D341Med (cell line): ENCODE measurements at regions not wholly inside any gene's neighbourhood (a gene's known extent, or its start where the extent isn't known, plus 50 kb on each side); places are given as distances from the start of the nearest gene placed in this dataset.

ENCODE experiments used
- DNase-seq: peaks from one replicate; pipeline ENCODE4 v3.0.0; 2012; ENCODE audit warnings: low spot score

- no peak for DNase-seq
Measured at GRCh38 chr20:21033817-21034216, 72.3 kb downstream of the LINC00237 start.

- DNase-seq: no peak
Measured at GRCh38 chr20:21031666-21032065, 74.5 kb downstream of the LINC00237 start.

- DNase-seq: no peak
Measured at GRCh38 chr20:21029341-21029740, 76.8 kb downstream of the LINC00237 start.

GRCh38 chr20:21028921-21029320 is 77.2 kb downstream of the LINC00237 start:
- DNase-seq: no peak

GRCh38 chr20:21028436-21028835 is 77.7 kb downstream of the LINC00237 start:
- no peak for DNase-seq

- peak; percentile 53 for DNase-seq
Measured at GRCh38 chr20:21027569-21027968, 78.6 kb downstream of the LINC00237 start.

GRCh38 chr20:21026951-21027350 is 79.2 kb downstream of the LINC00237 start:
- DNase-seq: no peak

GRCh38 chr20:21024420-21024819 is 81.7 kb downstream of the LINC00237 start:
- DNase-seq: no peak

GRCh38 chr20:21022925-21023324 is 83.2 kb downstream of the LINC00237 start:
- no peak for DNase-seq

- no peak for DNase-seq
Measured at GRCh38 chr20:21021472-21021790, 84.7 kb downstream of the LINC00237 start.

- DNase-seq: no peak
Measured at GRCh38 chr20:21020659-21021471, 85.3 kb downstream of the LINC00237 start.

GRCh38 chr20:21019814-21020658 is 86.1 kb downstream of the LINC00237 start:
- peak; percentile 38 for DNase-seq

- DNase-seq: no peak
Measured at GRCh38 chr20:21019468-21019813, 86.7 kb downstream of the LINC00237 start.

- DNase-seq: no peak
Measured at GRCh38 chr20:21018576-21018975, 87.6 kb downstream of the LINC00237 start.

GRCh38 chr20:21017528-21018085 is 88.6 kb downstream of the LINC00237 start:
- no peak for DNase-seq

GRCh38 chr20:21016751-21017150 is 89.4 kb downstream of the LINC00237 start:
- no peak for DNase-seq

- DNase-seq: no peak
Measured at GRCh38 chr20:21014528-21014927, 91.6 kb downstream of the LINC00237 start.

- DNase-seq: no peak
Measured at GRCh38 chr20:21008951-21009350, 97.2 kb downstream of the LINC00237 start.

GRCh38 chr20:21006611-21007010 is 99.5 kb downstream of the LINC00237 start:
- DNase-seq: no peak

GRCh38 chr20:21004386-21005076 is 101.6 kb downstream of the LINC00237 start:
- DNase-seq: no peak

GRCh38 chr20:21003902-21004301 is 102.3 kb downstream of the LINC00237 start:
- DNase-seq: no peak

- DNase-seq: no peak
Measured at GRCh38 chr20:21002486-21002885, 103.7 kb downstream of the LINC00237 start.

GRCh38 chr20:20993372-20993771 is 112.8 kb downstream of the LINC00237 start:
- DNase-seq: no peak
